ENCODE measurements at regions not wholly inside any gene's neighbourhood (a gene's known extent, or its start where the extent isn't known, plus 50 kb on each side); places are given as distances from the start of the nearest gene placed in this dataset.

GRCh38 chr18:5611221-5611620 lies 67.4 kb upstream of the EPB41L3 start:
- TF ChIP-seq CTCF (IDR thresholded peaks at IDR 0.05) (no peak), EP300 (IDR thresholded peaks at IDR 0.05) (no peak), POLR2A (IDR thresholded peaks at IDR 0.05) (no peak)

All from tibial nerve (tissue), 4 donors.